GM12878 (cell line): ENCODE measurements at regions not wholly inside any gene's neighbourhood (a gene's known extent, or its start where the extent isn't known, plus 50 kb on each side); places are given as distances from the start of the nearest gene placed in this dataset.

Experiments
- ATAC-seq: fragments of 200-7000 bp; cut with Tn5 transposase; 3 replicates; pipeline ENCODE4 v1.9.1; 2020; ENCODE audit warnings: mild to moderate bottlenecking, moderate library complexity
- BruUV-seq: library from RNA; stranded (reverse); fragments of 400-500 nt; replicated peaks from 2 replicates; lab custom pipeline; 2021; lab: Mats Ljungman, UMichigan
- CTCF ChIA-PET: fragments of 300-600 bp; sonication (Branson Sonifier 250); formaldehyde crosslinking; extraction: SDS; loops from one replicate; lab custom pipeline; 2021; ENCODE audit warnings: inconsistent platforms; lab: Yijun Ruan, JAX
- POLR2A ChIA-PET: fragments of 350-600 bp; formaldehyde crosslinking; extraction: SDS; loops from one replicate; lab custom pipeline; 2021; ENCODE audit warnings: inconsistent platforms; lab: Charles Lee
- RAD21 ChIA-PET: fragments of 300-600 bp; sonication (Branson Sonifier 250); formaldehyde crosslinking; loops from one replicate; lab custom pipeline; 2023; ENCODE audit warnings: antibody characterized with exemption; ENCODE audit not compliant: unreplicated experiment; lab: Charles Lee
- SMC1A ChIA-PET: fragments of 300-600 bp; sonication (Branson Sonifier 250); formaldehyde crosslinking; loops from one replicate; lab custom pipeline; 2023; ENCODE audit not compliant: unreplicated experiment, uncharacterized antibody; lab: Charles Lee
- DNase-seq: peaks from one replicate; pipeline ENCODE4 v3.0.0-alpha.2; 2011; ENCODE audit warnings: low read depth, low spot score
- FAIRE-seq: peaks from 3 replicates; lab custom pipeline; 2011; peaks lifted over from hg19 to GRCh38; lab: Jason Lieb, UNC
- H2AFZ ChIP-seq: 2 replicates; pipeline ENCODE4 v1.6.0; 2011; ENCODE audit warnings: low read depth, low read length, control low read depth; ENCODE audit not compliant: control insufficient read depth
- H3K27ac ChIP-seq: 2 replicates; pipeline ENCODE4 v1.5.1; 2011; ENCODE audit warnings: control low read depth; ENCODE audit not compliant: control insufficient read depth, insufficient read depth
- H3K27me3 ChIP-seq, 2 experiments: replicated peaks in 1 of 2; 2 replicates each; pipeline versions ENCODE4 v1.6.0 to v1.6.1; 2011; ENCODE audit warnings: low read length in 1 of 2; ENCODE audit not compliant: control insufficient read depth in 2 of 2, insufficient read depth in 2 of 2
- H3K36me3 ChIP-seq, 2 experiments: 2 replicates each; pipeline ENCODE4 v1.5.1; 2011; ENCODE audit warnings: low read length in 1 of 2; ENCODE audit not compliant: control insufficient read depth in 2 of 2, insufficient read depth in 2 of 2
- H3K4me1 ChIP-seq: 2 replicates; pipeline ENCODE4 v1.6.1; 2011; ENCODE audit warnings: mild to moderate bottlenecking, low read length, moderate library complexity, mixed read lengths; ENCODE audit not compliant: control insufficient read depth, insufficient read depth
- H3K4me2 ChIP-seq: 2 replicates; pipeline ENCODE4 v1.6.0; 2011; ENCODE audit warnings: control low read depth; ENCODE audit not compliant: control insufficient read depth, insufficient read depth
- H3K4me3 ChIP-seq: fragments of 200-600 bp; sonication (generic); 2 replicates; pipeline ENCODE4 v1.5.1; 2016
- H3K79me2 ChIP-seq: 2 replicates; pipeline ENCODE4 v1.6.0; 2011; ENCODE audit warnings: low read length; ENCODE audit not compliant: control insufficient read depth, insufficient read depth
- H3K9ac ChIP-seq: 2 replicates; pipeline ENCODE4 v1.8.0; 2011; ENCODE audit warnings: low read length, control low read depth, mixed read lengths; ENCODE audit not compliant: control insufficient read depth, insufficient read depth
- H3K9me3 ChIP-seq: replicated peaks from 3 replicates; pipeline ENCODE4 v1.5.1; 2011; ENCODE audit warnings: mild to moderate bottlenecking, low read length; ENCODE audit not compliant: control insufficient read depth, insufficient read depth
- H4K20me1 ChIP-seq: 2 replicates; pipeline ENCODE4 v1.6.0; 2011; ENCODE audit not compliant: control insufficient read depth, insufficient read depth
- E2F4 ChIP-seq: IDR thresholded peaks from 2 replicates; pipeline ENCODE4 v1.6.1; 2012; ENCODE audit warnings: low read depth, low read length, improper control_type of control experiment
- MTA3 ChIP-seq: IDR thresholded peaks from 2 replicates; pipeline ENCODE4 v1.6.1; 2012; ENCODE audit warnings: low read length, inconsistent platforms, borderline replicate concordance
- POLR2AphosphoS5 ChIP-seq: IDR thresholded peaks from 2 replicates; pipeline ENCODE4 v1.6.1; 2011; ENCODE audit warnings: mild to moderate bottlenecking, low read length, inconsistent platforms
- POU2F2 ChIP-seq: IDR thresholded peaks from 3 replicates; pipeline ENCODE4 v1.6.1; 2011; ENCODE audit warnings: low read depth, mild to moderate bottlenecking, low read length, borderline replicate concordance
- RAD21 ChIP-seq: IDR thresholded peaks from 2 replicates; pipeline ENCODE4 v1.6.1; 2011; ENCODE audit warnings: mild to moderate bottlenecking, low read depth, low read length, moderate library complexity; ENCODE audit not compliant: insufficient read depth
- RELA ChIP-seq: fragments of 450-650 bp; IDR thresholded peaks from 2 replicates; pipeline ENCODE4 v1.8.0; 2014; ENCODE audit warnings: borderline replicate concordance; ENCODE audit not compliant: partially characterized antibody
- RFX5 ChIP-seq: IDR thresholded peaks from 2 replicates; pipeline ENCODE4 v1.6.1; 2011; ENCODE audit warnings: low read depth, low read length, improper control_type of control experiment
- TARDBP ChIP-seq: IDR thresholded peaks from 2 replicates; pipeline ENCODE4 v1.6.1; 2016; ENCODE audit warnings: borderline replicate concordance
- ZBTB40 ChIP-seq: fragments of 450-650 bp; IDR thresholded peaks from 2 replicates; pipeline ENCODE4 v1.6.1; 2016; ENCODE audit warnings: mild to moderate bottlenecking, moderate library complexity, borderline replicate concordance
- in situ Hi-C: fragments of 300-500 bp; cut with MboI; formaldehyde crosslinking; loops from 9 replicates; pipeline ENCODE4 v1.14.3; 2018; ENCODE audit warnings: mixed read lengths
- intact Hi-C: fragments of 100-400 bp; cut with micrococcal nuclease; formaldehyde crosslinking; loops from one replicate; pipeline ENCODE4 v1.14.2; 2022; ENCODE audit not compliant: unreplicated experiment
- TF ChIP-seq, protein P1 (sequence below): fragments of 450-650 bp; IDR thresholded peaks from 2 replicates; pipeline ENCODE4 v1.6.1; 2017; ENCODE audit warnings: mild to moderate bottlenecking

GRCh38 chr2:56510610-56511009 is 326.8 kb downstream of the CCDC85A start (continued):
- no peak for TF ChIP-seq POLR2AphosphoS5
- no peak for TF ChIP-seq POU2F2

DNA sequence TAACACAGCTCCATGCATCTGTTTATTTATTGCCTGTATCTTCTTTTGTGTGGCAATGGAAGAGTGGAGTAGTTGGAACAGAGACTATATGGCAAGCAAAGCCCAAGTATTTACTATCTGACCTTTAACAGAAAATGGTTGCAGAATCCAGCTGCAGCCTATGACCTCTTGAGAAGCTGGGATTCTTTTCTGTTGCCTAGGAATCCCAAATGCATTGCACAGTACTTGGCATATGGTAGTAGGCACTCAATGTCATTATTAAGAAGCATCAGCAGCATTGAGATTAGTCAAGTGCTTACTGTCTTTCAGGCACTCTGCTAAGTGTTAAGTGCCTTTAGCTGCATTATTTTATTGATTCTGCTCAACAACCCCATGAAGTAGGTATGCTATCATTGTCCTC is 331.6 kb downstream of the CCDC85A start:
- H3K36me3 ChIP-seq, result no peaks in the 10 kb centered on the region
- no peaks in the 10 kb centered on the region for H3K9me3 ChIP-seq
- H3K27ac ChIP-seq, result no peak overlapping the region
- ATAC-seq (no peak), FAIRE-seq (no peak), DNase-seq (no peak)
- H3K27me3 ChIP-seq, result no peaks in the 10 kb centered on the region
- intact Hi-C loops (no loop called here), in situ Hi-C loops (no loop called here)
- H4K20me1 ChIP-seq, result no peaks in the 10 kb centered on the region
- H3K79me2 ChIP-seq, result no peaks in the 10 kb centered on the region
- SMC1A ChIA-PET, result interaction anchor here (0.7 to 1.0 kb wide), 2 partner anchors 14 to 98 kb away, joined by 4 read pairs; no protein-coding TSS in a partner anchor
- CTCF ChIA-PET, result no interaction called here
- no peak overlapping the region for H3K9ac ChIP-seq
- no peak overlapping the region for H3K4me2 ChIP-seq
- RAD21 ChIA-PET, result no interaction called here
- H3K4me3 ChIP-seq, result no peak overlapping the region
- TF ChIP-seq MTA3 (no peak), TARDBP (no peak), POLR2AphosphoS5 (no peak), E2F4 (no peak), RFX5 (no peak), ZBTB40 (no peak), RELA (no peak), RAD21 (no peak)
- TF ChIP-seq, protein P1, sequence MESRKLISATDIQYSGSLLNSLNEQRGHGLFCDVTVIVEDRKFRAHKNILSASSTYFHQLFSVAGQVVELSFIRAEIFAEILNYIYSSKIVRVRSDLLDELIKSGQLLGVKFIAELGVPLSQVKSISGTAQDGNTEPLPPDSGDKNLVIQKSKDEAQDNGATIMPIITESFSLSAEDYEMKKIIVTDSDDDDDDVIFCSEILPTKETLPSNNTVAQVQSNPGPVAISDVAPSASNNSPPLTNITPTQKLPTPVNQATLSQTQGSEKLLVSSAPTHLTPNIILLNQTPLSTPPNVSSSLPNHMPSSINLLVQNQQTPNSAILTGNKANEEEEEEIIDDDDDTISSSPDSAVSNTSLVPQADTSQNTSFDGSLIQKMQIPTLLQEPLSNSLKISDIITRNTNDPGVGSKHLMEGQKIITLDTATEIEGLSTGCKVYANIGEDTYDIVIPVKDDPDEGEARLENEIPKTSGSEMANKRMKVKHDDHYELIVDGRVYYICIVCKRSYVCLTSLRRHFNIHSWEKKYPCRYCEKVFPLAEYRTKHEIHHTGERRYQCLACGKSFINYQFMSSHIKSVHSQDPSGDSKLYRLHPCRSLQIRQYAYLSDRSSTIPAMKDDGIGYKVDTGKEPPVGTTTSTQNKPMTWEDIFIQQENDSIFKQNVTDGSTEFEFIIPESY, result no peak
- H3K4me1 ChIP-seq, result no peaks in the 10 kb centered on the region
- no peak overlapping the region for H2AFZ ChIP-seq
- no TSS peak for BruUV-seq
- POLR2A ChIA-PET, result no interaction called here
